SK-N-SH treated with all-trans-retinoic acid at 6 μM for 48 hours (cell line): ENCODE measurements at regions not wholly inside any gene's neighbourhood (a gene's known extent, or its start where the extent isn't known, plus 50 kb on each side); places are given as distances from the start of the nearest gene placed in this dataset.

Source experiments
- ARNTL ChIP-seq: fragments of 450-650 bp; formaldehyde crosslinking; IDR thresholded peaks from 2 replicates; pipeline ENCODE4 v1.5.0; 2020; ENCODE audit warnings: low read depth, mild to moderate bottlenecking, moderate library complexity, borderline replicate concordance
- GLIS3 ChIP-seq: fragments of 250-450 bp; sonication (Bioruptor Pico); IDR thresholded peaks from 2 replicates; pipeline ENCODE4 v1.5.0; 2020; ENCODE audit warnings: mild to moderate bottlenecking, moderate library complexity
- OSR1 ChIP-seq: fragments of 250-450 bp; sonication (Bioruptor Pico); IDR thresholded peaks from 2 replicates; pipeline ENCODE4 v1.8.0; 2022; ENCODE audit warnings: moderate library complexity, mild to moderate bottlenecking, inconsistent platforms
- TCF4 ChIP-seq: fragments of 250-450 bp; sonication (Bioruptor Pico); IDR thresholded peaks from 2 replicates; pipeline ENCODE4 v1.8.0; 2021; ENCODE audit warnings: mild to moderate bottlenecking, moderate library complexity, borderline replicate concordance
- ZFP30 ChIP-seq: fragments of 450-650 bp; formaldehyde crosslinking; IDR thresholded peaks from 2 replicates; pipeline ENCODE4 v1.5.0; 2022; ENCODE audit warnings: mild to moderate bottlenecking, moderate library complexity
- TF ChIP-seq, protein P1 (sequence below): fragments of 250-450 bp; sonication (Bioruptor Pico); IDR thresholded peaks from 2 replicates; pipeline ENCODE4 v1.8.0; 2020; ENCODE audit warnings: mild to moderate bottlenecking, moderate library complexity, borderline replicate concordance
- TF ChIP-seq, protein P2 (sequence below): fragments of 250-450 bp; sonication (Bioruptor Pico); IDR thresholded peaks from 2 replicates; pipeline ENCODE4 v1.5.1; 2020; ENCODE audit warnings: low read depth, mild to moderate bottlenecking, moderate library complexity

DNA sequence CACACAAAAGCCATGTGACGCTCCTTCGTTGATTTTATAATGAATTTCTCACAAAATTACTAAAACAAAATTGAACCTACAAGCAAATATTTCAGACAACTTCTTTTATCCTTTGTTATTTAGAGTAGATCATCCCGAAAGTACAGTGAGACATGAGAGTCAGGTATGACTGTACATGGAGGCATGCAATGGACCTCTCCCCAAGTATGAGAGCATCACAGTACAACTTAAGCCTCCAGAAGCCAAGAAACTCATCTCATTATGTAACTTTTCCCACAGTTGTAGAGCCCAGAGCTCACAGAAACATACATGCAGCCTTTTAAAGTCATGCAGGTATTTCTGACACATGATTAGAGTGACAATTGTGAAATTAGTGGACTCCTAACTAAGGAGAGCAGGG, 167.7 kb downstream of the PAPSS1 start:
- TF ChIP-seq, protein P1, sequence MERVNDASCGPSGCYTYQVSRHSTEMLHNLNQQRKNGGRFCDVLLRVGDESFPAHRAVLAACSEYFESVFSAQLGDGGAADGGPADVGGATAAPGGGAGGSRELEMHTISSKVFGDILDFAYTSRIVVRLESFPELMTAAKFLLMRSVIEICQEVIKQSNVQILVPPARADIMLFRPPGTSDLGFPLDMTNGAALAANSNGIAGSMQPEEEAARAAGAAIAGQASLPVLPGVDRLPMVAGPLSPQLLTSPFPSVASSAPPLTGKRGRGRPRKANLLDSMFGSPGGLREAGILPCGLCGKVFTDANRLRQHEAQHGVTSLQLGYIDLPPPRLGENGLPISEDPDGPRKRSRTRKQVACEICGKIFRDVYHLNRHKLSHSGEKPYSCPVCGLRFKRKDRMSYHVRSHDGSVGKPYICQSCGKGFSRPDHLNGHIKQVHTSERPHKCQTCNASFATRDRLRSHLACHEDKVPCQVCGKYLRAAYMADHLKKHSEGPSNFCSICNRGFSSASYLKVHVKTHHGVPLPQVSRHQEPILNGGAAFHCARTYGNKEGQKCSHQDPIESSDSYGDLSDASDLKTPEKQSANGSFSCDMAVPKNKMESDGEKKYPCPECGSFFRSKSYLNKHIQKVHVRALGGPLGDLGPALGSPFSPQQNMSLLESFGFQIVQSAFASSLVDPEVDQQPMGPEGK (CRISPR knock-in tag): no peak
- TF ChIP-seq ARNTL (no peak), GLIS3 (CRISPR knock-in tag) (no peak), TCF4 (CRISPR knock-in tag) (no peak), OSR1 (CRISPR knock-in tag) (no peak), ZFP30 (CRISPR knock-in tag) (no peak)
- TF ChIP-seq, protein P2, sequence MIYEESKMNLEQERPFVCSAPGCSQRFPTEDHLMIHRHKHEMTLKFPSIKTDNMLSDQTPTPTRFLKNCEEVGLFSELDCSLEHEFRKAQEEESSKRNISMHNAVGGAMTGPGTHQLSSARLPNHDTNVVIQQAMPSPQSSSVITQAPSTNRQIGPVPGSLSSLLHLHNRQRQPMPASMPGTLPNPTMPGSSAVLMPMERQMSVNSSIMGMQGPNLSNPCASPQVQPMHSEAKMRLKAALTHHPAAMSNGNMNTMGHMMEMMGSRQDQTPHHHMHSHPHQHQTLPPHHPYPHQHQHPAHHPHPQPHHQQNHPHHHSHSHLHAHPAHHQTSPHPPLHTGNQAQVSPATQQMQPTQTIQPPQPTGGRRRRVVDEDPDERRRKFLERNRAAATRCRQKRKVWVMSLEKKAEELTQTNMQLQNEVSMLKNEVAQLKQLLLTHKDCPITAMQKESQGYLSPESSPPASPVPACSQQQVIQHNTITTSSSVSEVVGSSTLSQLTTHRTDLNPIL (CRISPR knock-in tag): no peak
